GM06990 (cell line): ENCODE measurements at regions not wholly inside any gene's neighbourhood (a gene's known extent, or its start where the extent isn't known, plus 50 kb on each side); places are given as distances from the start of the nearest gene placed in this dataset.

Source experiments
- DNase-seq: peaks from one replicate; pipeline ENCODE4 v3.0.0-alpha.2; 2011; ENCODE audit not compliant: insufficient read length; ENCODE audit errors: extremely low read depth
- H3K27me3 ChIP-seq: replicated peaks from 2 replicates; pipeline ENCODE4 v1.6.0; 2011; ENCODE audit warnings: low read length; ENCODE audit not compliant: control insufficient read depth, insufficient read depth
- H3K36me3 ChIP-seq: 2 replicates; pipeline ENCODE4 v1.5.1; 2011; ENCODE audit warnings: low read length; ENCODE audit not compliant: control insufficient read depth, insufficient read depth
- H3K4me3 ChIP-seq: replicated peaks from 2 replicates; pipeline ENCODE4 v1.5.1; 2011; ENCODE audit warnings: low read depth, mild to moderate bottlenecking, control low read depth, low read length
- TF ChIP-seq, protein P1 (sequence below): IDR thresholded peaks from 2 replicates; pipeline ENCODE4 v1.5.1; 2011; ENCODE audit warnings: low read length, control low read depth, mild to moderate bottlenecking, inconsistent platforms; ENCODE audit not compliant: insufficient read depth, poor library complexity, severe bottlenecking

DNA sequence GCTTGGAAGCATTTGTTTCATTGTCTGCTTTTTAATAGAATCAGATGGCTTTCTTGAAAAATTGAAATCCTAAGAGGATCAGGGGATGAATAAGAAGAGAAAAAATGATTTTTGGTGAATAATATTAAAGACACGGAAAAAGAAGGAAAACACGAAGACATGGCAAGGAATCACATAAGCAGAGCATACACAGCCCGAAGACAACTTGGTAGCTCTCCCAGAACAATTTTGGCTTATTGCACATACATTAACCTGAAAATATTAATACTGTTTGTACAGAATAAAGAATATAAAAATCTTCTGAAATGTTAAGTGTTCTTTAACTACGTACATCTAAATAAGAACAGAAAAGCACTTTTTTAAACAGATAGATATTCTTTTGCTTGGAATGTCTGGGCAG lies 150.0 kb downstream of the SHOX2 start:
- Histone ChIP-seq H3K27me3 (no peaks in the 10 kb centered on the region), H3K4me3 (no peak overlapping the region), H3K36me3 (no peaks in the 10 kb centered on the region)
- DNase-seq, result no peak
- TF ChIP-seq, protein P1, sequence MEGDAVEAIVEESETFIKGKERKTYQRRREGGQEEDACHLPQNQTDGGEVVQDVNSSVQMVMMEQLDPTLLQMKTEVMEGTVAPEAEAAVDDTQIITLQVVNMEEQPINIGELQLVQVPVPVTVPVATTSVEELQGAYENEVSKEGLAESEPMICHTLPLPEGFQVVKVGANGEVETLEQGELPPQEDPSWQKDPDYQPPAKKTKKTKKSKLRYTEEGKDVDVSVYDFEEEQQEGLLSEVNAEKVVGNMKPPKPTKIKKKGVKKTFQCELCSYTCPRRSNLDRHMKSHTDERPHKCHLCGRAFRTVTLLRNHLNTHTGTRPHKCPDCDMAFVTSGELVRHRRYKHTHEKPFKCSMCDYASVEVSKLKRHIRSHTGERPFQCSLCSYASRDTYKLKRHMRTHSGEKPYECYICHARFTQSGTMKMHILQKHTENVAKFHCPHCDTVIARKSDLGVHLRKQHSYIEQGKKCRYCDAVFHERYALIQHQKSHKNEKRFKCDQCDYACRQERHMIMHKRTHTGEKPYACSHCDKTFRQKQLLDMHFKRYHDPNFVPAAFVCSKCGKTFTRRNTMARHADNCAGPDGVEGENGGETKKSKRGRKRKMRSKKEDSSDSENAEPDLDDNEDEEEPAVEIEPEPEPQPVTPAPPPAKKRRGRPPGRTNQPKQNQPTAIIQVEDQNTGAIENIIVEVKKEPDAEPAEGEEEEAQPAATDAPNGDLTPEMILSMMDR, result no peak

DNA sequence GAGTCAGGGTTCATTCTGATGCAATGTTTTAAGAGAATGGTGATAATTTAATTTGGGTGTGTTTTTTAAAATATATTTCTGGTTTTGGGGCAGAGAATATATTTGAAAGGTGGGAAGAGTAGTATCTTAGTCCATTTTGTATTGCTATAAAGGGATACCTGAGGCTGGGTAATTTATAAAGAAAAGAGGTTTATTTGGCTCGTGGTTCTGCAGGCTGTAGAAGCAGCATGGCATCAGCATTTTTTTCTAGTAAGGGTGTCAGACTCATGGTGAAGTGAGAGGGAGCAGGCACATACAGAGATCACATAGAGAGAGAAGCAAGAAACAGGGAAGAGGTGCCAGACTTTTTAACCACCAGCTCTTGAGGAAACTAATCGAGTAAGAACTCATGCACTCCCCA lies 152.7 kb downstream of the SHOX2 start:
- TF ChIP-seq, protein P1, result no peak
- H3K27me3 ChIP-seq, result no peaks in the 10 kb centered on the region
- no peaks in the 10 kb centered on the region for H3K36me3 ChIP-seq
- DNase-seq, result no peak
- no peak overlapping the region for H3K4me3 ChIP-seq

DNA sequence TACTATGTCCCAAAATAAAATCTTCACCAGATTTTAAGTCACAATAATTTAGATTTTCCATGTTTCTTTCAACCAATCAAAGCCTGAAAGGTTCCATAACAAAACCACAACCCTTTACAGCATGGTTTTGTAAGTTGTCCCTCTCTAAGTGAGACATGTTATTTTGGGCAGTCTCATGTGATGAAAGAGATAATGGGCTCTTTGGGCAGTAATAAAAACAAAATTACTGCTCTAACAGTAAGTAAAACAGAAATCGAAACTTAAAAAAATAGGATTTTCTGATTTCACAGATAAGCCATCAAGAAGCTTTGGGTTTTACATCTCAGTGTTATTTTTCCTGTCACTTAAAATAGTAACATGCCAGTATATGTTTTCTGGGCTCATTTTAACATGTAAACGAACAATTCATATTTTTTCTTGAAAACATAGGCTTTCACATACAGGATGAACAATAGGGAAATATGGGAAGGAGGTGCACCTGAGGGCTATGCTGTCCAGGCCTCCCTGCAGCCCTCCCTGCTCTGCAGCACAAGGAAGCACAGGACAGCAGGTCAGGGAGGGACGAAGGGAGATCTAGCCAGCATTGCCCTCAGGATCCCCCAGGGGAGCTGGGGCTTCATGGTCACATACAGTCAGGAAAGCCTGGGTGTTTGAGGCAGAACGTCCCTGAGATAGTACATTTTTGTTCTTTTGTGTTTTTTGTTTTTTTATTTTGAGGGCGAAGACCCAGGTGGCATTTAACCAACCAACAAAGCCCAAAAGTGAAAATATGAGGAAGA lies 157.4 kb downstream of the SHOX2 start:
- H3K4me3 ChIP-seq, result no peak overlapping the region
- H3K27me3 ChIP-seq, result no peaks in the 10 kb centered on the region

DNA sequence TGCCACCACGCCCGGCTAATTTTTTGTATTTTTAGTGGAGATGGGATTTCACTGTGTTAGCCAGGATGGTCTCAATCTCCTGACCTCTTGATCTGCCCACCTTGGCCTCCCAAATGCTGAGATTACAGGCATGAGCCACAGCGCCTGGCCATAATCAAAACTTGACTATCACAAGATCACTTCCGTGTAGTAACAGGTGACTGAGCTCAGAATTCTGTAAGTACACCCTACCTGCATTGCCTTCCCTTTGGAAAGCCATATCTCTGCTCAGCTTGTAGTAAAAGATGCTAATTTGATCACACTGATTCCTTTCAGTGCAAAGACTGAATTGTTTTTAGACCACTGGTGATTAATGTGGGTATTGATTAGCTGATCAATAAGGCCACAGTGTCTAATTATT lies 167.1 kb downstream of the SHOX2 start:
- no peak for DNase-seq
- TF ChIP-seq, protein P1, result no peak
- Histone ChIP-seq H3K27me3 (no peaks in the 10 kb centered on the region), H3K36me3 (no peaks in the 10 kb centered on the region), H3K4me3 (no peak overlapping the region)

More for the DNA sequence above, 157.4 kb downstream of the SHOX2 start:
- TF ChIP-seq, protein P1, result no peak
- H3K36me3 ChIP-seq, result no peaks in the 10 kb centered on the region
- no peak for DNase-seq

DNA sequence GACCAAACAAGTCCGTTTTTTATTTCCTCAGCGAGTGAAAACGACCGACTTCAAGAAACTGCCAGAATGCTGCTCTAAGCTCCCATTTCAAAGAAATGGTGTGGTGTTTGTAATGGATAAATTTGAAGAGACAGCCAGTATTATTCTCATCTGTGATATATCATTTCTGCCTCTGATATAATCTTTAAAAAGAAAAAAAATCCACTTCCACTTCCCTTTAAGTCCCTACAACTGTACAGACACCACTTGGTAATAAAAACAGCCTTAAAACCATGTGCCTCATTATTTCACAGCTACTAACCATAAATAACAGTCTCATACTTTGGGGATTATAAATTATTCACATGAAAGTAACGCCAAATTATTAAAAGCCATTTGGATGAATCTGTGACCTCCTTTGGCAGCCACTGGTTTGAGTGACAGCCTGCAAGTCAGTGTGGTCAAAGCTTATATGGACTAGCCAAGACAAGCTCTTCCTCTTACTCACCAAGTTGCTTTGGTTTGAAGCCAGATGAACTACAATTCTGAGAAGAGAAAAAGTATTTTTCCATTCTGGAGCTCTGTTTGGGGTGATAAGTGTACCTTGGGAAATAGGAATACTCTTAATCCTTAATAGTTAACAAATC lies 168.0 kb downstream of the SHOX2 start:
- Histone ChIP-seq H3K36me3 (no peaks in the 10 kb centered on the region), H3K27me3 (no peaks in the 10 kb centered on the region), H3K4me3 (no peak overlapping the region)
- TF ChIP-seq, protein P1, result no peak
- no peak for DNase-seq

DNA sequence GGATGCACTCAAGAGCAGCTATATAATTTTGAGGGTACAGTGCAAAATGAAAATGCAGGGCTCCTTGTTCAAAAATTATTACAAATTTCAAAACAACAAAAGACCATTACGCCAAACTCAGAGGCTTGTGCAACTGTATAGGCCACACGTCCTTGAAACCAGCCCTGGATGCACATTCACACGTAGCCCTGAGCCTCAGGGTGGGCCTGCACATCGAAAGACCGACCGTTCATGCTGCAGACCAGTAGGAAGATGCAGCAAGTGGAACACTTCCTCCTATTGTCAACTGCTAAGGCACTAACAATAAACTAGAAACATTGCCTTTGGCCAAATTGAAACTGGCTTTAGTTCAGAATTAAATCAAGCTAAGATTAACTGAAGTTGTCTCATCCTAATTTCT lies 174.7 kb downstream of the SHOX2 start:
- DNase-seq, result no peak
- H3K27me3 ChIP-seq, result no peaks in the 10 kb centered on the region

More for the DNA sequence above, 174.7 kb downstream of the SHOX2 start:
- Histone ChIP-seq H3K36me3 (no peaks in the 10 kb centered on the region), H3K4me3 (no peak overlapping the region)
- TF ChIP-seq, protein P1, result no peak
